HCT116 (cell line): ENCODE measurements at regions not wholly inside any gene's neighbourhood (a gene's known extent, or its start where the extent isn't known, plus 50 kb on each side); places are given as distances from the start of the nearest gene placed in this dataset.

Experiments used
- ATAC-seq: fragments of 200-7000 bp; cut with Tn5 transposase; 2 replicates; pipeline ENCODE4 v1.9.1; 2020; ENCODE audit warnings: mild to moderate bottlenecking, moderate library complexity
- BruUV-seq: library from RNA; stranded (reverse); fragments of 400-500 nt; replicated peaks from 2 replicates; lab custom pipeline; 2021; lab: Mats Ljungman, UMichigan
- CTCF ChIA-PET: fragments of 300-600 bp; sonication (Branson Sonifier 250); formaldehyde crosslinking; loops from one replicate; lab custom pipeline; 2021; ENCODE audit warnings: antibody characterized with exemption; lab: Charles Lee
- POLR2A ChIA-PET: fragments of 300-600, 350-600 bp; sonication (Branson Sonifier 250); formaldehyde crosslinking; loops from one replicate; lab custom pipeline; 2021; ENCODE audit warnings: antibody characterized with exemption; lab: Charles Lee
- RAD21 ChIA-PET, 2 experiments: fragments of 300-600 bp; sonication (Branson Sonifier 250); formaldehyde crosslinking; loops; one replicate each; lab custom pipeline; 2023; ENCODE audit warnings: low total read pairs in 2 of 2; ENCODE audit not compliant: uncharacterized antibody in 2 of 2, unreplicated experiment in 2 of 2, low non-redundant PET in 1 of 2; lab: Charles Lee
- DNase-seq: peaks from one replicate; pipeline ENCODE4 v3.0.0-alpha.2; 2010; ENCODE audit warnings: low read depth, low spot score
- H2AFZ ChIP-seq: fragments of 200-600 bp; shearing (Covaris generic), sonication (generic); 2 replicates; pipeline ENCODE4 v1.6.1; 2017; ENCODE audit warnings: low read depth, mixed run types, mixed read lengths, antibody characterized with exemption, low read length; ENCODE audit not compliant: poor library complexity, severe bottlenecking
- H3K27ac ChIP-seq: 2 replicates; pipeline ENCODE4 v1.5.1; 2012; ENCODE audit warnings: low read depth, low read length
- H3K27me3 ChIP-seq: fragments of 200-600 bp; sonication (generic); 2 replicates; pipeline ENCODE4 v1.6.1; 2016; ENCODE audit warnings: mixed run types, low read length, mixed read lengths; ENCODE audit not compliant: insufficient read depth
- H3K36me3 ChIP-seq, 2 experiments: fragments of 200-500 bp in 1 of 2; fragments of 200-600 bp in 1 of 2; sonication (Bioruptor generic) in 1 of 2; sonication (generic) in 1 of 2; 2 replicates each; pipeline versions ENCODE4 v1.5.1 to v1.6.1; 2014 to 2016; ENCODE audit warnings: low read length in 2 of 2, inconsistent platforms in 1 of 2, mixed read lengths in 1 of 2, mixed run types in 1 of 2; ENCODE audit not compliant: insufficient read depth in 2 of 2, control insufficient read depth in 1 of 2
- H3K4me1 ChIP-seq, 2 experiments: fragments of 200-600 bp in 1 of 2; sonication (generic) in 1 of 2; 2 replicates each; pipeline versions ENCODE4 v1.5.1 to v1.6.1; 2012 to 2017; ENCODE audit warnings: low read length in 2 of 2, inconsistent platforms in 1 of 2, mild to moderate bottlenecking in 1 of 2, mixed read lengths in 1 of 2, mixed run types in 1 of 2, moderate library complexity in 1 of 2; ENCODE audit not compliant: insufficient read depth in 2 of 2, control insufficient read depth in 1 of 2
- H3K4me2 ChIP-seq: fragments of 200-600 bp; sonication (generic); 2 replicates; pipeline ENCODE4 v1.6.1; 2017; ENCODE audit warnings: mixed run types, low read length, mixed read lengths
- H3K4me3 ChIP-seq, 2 experiments: fragments of 200-600 bp in 1 of 2; sonication (generic) in 1 of 2; replicated peaks in 1 of 2; 2 replicates each; pipeline ENCODE4 v1.5.1; 2011 to 2016; ENCODE audit warnings: low read length in 2 of 2, control low read depth in 1 of 2, low read depth in 1 of 2, mild to moderate bottlenecking in 1 of 2, mixed read lengths in 1 of 2, mixed run types in 1 of 2
- H3K79me2 ChIP-seq: fragments of 200-600 bp; sonication (generic); 2 replicates; pipeline ENCODE4 v1.6.1; 2017; ENCODE audit warnings: mild to moderate bottlenecking, mixed run types, low read length, moderate library complexity, mixed read lengths; ENCODE audit not compliant: insufficient read depth
- H3K9ac ChIP-seq: fragments of 200-600 bp; sonication (generic); 2 replicates; pipeline ENCODE4 v1.6.1; 2016; ENCODE audit warnings: low read length, mixed read lengths
- H3K9me2 ChIP-seq: fragments of 200-600 bp; sonication (generic), shearing (Covaris generic); 2 replicates; pipeline ENCODE4 v1.6.1; 2017; ENCODE audit warnings: mixed run types, mild to moderate bottlenecking, moderate library complexity; ENCODE audit not compliant: insufficient read depth
- H3K9me3 ChIP-seq, 2 experiments: fragments of 200-500 bp in 1 of 2; fragments of 200-600 bp in 1 of 2; sonication (Bioruptor generic) in 1 of 2; sonication (generic) in 1 of 2; 2 replicates each; pipeline ENCODE4 v1.6.1; 2014 to 2017; ENCODE audit warnings: low read length in 2 of 2, mixed read lengths in 2 of 2, inconsistent platforms in 1 of 2, low read depth in 1 of 2, mild to moderate bottlenecking in 1 of 2, mixed run types in 1 of 2, moderate library complexity in 1 of 2; ENCODE audit not compliant: control insufficient read depth in 1 of 2, insufficient read depth in 1 of 2
- H4K20me1 ChIP-seq: fragments of 200-600 bp; sonication (generic), shearing (Covaris generic); 2 replicates; pipeline ENCODE4 v1.6.1; 2017; ENCODE audit warnings: mixed run types, mild to moderate bottlenecking, moderate library complexity; ENCODE audit not compliant: insufficient read depth
- CEBPB ChIP-seq: IDR thresholded peaks from 2 replicates; pipeline ENCODE4 v1.6.1; 2012; ENCODE audit warnings: low read depth
- ELF1 ChIP-seq: IDR thresholded peaks from 2 replicates; pipeline ENCODE4 v1.6.1; 2012; ENCODE audit warnings: low read depth, borderline replicate concordance
- EZH2 ChIP-seq: fragments of 200-600 bp; sonication (generic); IDR thresholded peaks from 2 replicates; pipeline ENCODE4 v1.6.1; 2017; ENCODE audit warnings: antibody characterized with exemption, mixed run types
- EZH2phosphoT487 ChIP-seq: fragments of 200-600 bp; IDR thresholded peaks from 2 replicates; pipeline ENCODE4 v1.6.1; 2018; ENCODE audit warnings: antibody characterized with exemption, borderline replicate concordance
- JUND ChIP-seq: IDR thresholded peaks from 2 replicates; pipeline ENCODE4 v1.6.1; 2012
- RAD21 ChIP-seq: IDR thresholded peaks from 2 replicates; pipeline ENCODE4 v1.6.1; 2012; ENCODE audit warnings: low read depth, mild to moderate bottlenecking
- SP1 ChIP-seq: IDR thresholded peaks from 2 replicates; pipeline ENCODE4 v1.6.1; 2012; ENCODE audit warnings: low read depth
- TCF7L2 ChIP-seq: IDR thresholded peaks from 2 replicates; pipeline ENCODE4 v1.7.0; 2011; ENCODE audit warnings: borderline replicate concordance, inconsistent platforms; ENCODE audit not compliant: insufficient read depth, insufficient read length; ENCODE audit errors: extremely low read depth
- ZFX ChIP-seq: fragments of 450-650 bp; IDR thresholded peaks from 2 replicates; pipeline ENCODE4 v1.6.1; 2017
- intact Hi-C: fragments of 100-400 bp; cut with micrococcal nuclease; formaldehyde crosslinking; loops from 2 replicates; pipeline ENCODE4 v1.10.0; 2022
- TF ChIP-seq, protein P1 (sequence below): IDR thresholded peaks from 2 replicates; pipeline ENCODE4 v1.6.1; 2011; ENCODE audit warnings: mild to moderate bottlenecking, low read length, moderate library complexity; ENCODE audit not compliant: insufficient replicate concordance; ENCODE audit errors: extremely low read depth
- TF ChIP-seq, protein P2 (sequence below): IDR thresholded peaks from 2 replicates; pipeline ENCODE4 v1.6.1; 2012

DNA sequence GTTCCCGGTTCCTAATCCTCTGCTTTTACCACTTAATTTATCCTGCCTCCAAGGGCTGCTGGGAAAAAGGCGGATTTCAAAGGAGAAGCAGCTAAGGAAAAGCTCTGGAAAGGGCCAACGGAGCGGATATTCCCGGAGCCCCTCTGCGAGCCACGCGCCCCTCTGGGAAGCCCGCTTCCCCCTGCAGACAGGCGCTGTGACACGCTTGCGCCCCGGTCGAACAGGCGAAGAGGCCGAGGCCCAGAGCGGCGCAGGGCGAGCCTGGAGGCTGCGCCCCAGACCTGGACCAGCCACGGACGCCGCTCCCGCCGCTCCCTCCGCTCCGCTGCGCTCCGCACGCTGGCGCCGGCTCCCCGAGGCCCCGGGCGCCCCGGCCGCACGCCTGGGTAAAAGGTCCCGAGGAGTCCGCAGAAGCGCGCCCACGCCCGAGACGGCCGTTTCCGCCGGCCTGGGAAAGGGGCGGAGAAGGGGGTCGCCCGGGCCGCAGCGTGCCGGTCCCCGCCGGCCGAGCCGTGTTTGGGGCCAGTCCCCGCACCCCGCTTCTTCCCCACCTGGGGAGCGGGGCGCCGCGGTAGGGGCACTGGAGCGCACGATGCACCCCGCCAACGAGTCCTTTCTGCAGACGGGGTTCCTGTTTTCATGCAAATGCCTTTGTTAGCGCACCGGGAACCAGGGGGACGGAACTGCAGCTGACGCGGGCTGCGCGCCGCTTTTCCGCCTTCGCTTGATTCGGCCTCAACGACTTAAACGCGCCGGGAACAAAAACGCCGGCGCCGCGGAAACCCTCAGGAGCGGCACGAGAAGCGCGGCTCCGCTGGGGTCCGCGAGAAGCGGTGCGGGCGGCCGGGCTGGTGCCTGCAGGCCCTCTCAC is 91.9 kb upstream of the SIRPA start:
- intact Hi-C loops: no loop called here
- DNase-seq (no peak), ATAC-seq (no peak)
- Histone ChIP-seq H3K9ac (no peak overlapping the region), H3K4me3 (no peak overlapping the region), H4K20me1 (no peaks in the 10 kb centered on the region), H3K36me3 (no peaks in the 10 kb centered on the region), H3K27ac (no peak overlapping the region), H3K4me1 (peaks cover 0 to 9% of the 10 kb centered on the region in 2 experiments; a peak in 1 of 4 replicates), H2AFZ (no peak overlapping the region), H3K9me3 (no peaks in the 10 kb centered on the region), H3K79me2 (no peaks in the 10 kb centered on the region), H3K27me3 (no peaks in the 10 kb centered on the region), H3K9me2 (no peaks in the 10 kb centered on the region), H3K4me2 (no peak overlapping the region)
- TF ChIP-seq RAD21: no peak
- no peak for TF ChIP-seq EZH2
- TF ChIP-seq CEBPB: no peak
- TF ChIP-seq EZH2phosphoT487: no peak
- no peak for TF ChIP-seq ELF1
- TF ChIP-seq, protein P1, sequence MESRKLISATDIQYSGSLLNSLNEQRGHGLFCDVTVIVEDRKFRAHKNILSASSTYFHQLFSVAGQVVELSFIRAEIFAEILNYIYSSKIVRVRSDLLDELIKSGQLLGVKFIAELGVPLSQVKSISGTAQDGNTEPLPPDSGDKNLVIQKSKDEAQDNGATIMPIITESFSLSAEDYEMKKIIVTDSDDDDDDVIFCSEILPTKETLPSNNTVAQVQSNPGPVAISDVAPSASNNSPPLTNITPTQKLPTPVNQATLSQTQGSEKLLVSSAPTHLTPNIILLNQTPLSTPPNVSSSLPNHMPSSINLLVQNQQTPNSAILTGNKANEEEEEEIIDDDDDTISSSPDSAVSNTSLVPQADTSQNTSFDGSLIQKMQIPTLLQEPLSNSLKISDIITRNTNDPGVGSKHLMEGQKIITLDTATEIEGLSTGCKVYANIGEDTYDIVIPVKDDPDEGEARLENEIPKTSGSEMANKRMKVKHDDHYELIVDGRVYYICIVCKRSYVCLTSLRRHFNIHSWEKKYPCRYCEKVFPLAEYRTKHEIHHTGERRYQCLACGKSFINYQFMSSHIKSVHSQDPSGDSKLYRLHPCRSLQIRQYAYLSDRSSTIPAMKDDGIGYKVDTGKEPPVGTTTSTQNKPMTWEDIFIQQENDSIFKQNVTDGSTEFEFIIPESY: no peak
- no peak for TF ChIP-seq JUND
- no peak for TF ChIP-seq SP1
- TF ChIP-seq, protein P2, sequence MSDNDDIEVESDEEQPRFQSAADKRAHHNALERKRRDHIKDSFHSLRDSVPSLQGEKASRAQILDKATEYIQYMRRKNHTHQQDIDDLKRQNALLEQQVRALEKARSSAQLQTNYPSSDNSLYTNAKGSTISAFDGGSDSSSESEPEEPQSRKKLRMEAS: no peak
- TF ChIP-seq ZFX: no peak
- no peak for TF ChIP-seq TCF7L2
- POLR2A ChIA-PET: no interaction called here
- BruUV-seq: no TSS peak
- RAD21 ChIA-PET: no interaction called here
- CTCF ChIA-PET: interaction anchor here (1.5 to 2.2 kb wide), 2 partner anchors 290 to 299 kb away, joined by 4 to 11 read pairs; no protein-coding TSS in a partner anchor
